ENCODE measurements at regions not wholly inside any gene's neighbourhood (a gene's known extent, or its start where the extent isn't known, plus 50 kb on each side); places are given as distances from the start of the nearest gene placed in this dataset.

DNA sequence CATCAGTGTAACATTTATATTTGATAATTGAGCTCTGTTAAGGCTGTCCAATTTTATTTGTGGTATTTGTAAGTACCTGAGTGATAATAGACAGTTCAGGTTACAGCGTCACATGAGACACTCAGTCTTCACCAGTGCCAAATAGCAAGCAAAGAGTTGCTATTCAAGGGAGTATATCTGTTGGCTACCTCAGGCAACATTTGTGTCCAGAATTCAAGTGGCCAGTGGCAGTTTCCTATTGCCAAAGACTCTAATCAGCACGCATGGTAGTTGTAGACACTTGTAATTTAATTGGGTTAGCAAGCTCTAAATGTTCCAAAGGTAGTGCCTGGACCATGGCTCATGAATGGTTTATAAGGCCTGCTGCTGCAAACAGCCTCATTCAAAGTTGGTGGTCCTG is 1524.3 kb upstream of the B3GALT2 start (continued):
- TF ChIP-seq, protein P1, sequence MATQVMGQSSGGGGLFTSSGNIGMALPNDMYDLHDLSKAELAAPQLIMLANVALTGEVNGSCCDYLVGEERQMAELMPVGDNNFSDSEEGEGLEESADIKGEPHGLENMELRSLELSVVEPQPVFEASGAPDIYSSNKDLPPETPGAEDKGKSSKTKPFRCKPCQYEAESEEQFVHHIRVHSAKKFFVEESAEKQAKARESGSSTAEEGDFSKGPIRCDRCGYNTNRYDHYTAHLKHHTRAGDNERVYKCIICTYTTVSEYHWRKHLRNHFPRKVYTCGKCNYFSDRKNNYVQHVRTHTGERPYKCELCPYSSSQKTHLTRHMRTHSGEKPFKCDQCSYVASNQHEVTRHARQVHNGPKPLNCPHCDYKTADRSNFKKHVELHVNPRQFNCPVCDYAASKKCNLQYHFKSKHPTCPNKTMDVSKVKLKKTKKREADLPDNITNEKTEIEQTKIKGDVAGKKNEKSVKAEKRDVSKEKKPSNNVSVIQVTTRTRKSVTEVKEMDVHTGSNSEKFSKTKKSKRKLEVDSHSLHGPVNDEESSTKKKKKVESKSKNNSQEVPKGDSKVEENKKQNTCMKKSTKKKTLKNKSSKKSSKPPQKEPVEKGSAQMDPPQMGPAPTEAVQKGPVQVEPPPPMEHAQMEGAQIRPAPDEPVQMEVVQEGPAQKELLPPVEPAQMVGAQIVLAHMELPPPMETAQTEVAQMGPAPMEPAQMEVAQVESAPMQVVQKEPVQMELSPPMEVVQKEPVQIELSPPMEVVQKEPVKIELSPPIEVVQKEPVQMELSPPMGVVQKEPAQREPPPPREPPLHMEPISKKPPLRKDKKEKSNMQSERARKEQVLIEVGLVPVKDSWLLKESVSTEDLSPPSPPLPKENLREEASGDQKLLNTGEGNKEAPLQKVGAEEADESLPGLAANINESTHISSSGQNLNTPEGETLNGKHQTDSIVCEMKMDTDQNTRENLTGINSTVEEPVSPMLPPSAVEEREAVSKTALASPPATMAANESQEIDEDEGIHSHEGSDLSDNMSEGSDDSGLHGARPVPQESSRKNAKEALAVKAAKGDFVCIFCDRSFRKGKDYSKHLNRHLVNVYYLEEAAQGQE (IDR thresholded peaks at IDR 0.05; ENCODE audit: low read depth) = no peak
- TF ChIP-seq FOSL1 (IDR thresholded peaks at IDR 0.05; ENCODE audit: low read depth) (no peak), SP1 (IDR thresholded peaks at IDR 0.05; ENCODE audit: low read depth) (no peak), EZH2phosphoT487 (IDR thresholded peaks at IDR 0.05; ENCODE audit: borderline replicate concordance) (no peak), SRF (IDR thresholded peaks at IDR 0.05; ENCODE audit: low read depth) (no peak)
- TF ChIP-seq, protein P2, sequence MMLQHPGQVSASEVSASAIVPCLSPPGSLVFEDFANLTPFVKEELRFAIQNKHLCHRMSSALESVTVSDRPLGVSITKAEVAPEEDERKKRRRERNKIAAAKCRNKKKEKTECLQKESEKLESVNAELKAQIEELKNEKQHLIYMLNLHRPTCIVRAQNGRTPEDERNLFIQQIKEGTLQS (IDR thresholded peaks at IDR 0.05) = no peak

DNA sequence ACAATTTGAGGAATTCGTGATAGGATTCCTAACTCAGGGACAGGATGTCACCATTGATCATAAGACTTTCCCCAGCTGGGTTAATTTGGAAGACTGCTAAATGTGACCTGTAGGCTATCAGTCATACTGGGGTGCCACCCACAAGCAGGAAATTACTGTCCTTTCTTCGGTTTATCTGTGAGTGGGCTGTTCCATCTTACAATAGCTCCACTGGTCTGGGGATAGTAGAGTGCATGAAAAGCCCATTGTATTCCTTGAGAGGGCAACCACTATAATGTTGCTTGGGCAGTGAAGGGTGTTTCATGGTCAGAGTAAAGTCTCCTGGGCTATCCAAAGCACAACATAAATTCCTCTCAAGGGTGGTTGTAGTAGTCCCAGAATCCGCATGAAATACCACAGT is 1523.0 kb upstream of the B3GALT2 start:
- BruUV-seq (replicated peaks) = no TSS peak
- no peaks in the 10 kb centered on the region for H3K9me3 ChIP-seq (ENCODE audit: control insufficient read depth in 1 of 2, insufficient read depth in 1 of 2, low read depth in 1 of 2, low read length in 2 of 2)
- DNase-seq (ENCODE audit: low read depth, low spot score) (no peak), ATAC-seq (no peak)
- intact Hi-C loops (cut with micrococcal nuclease) = no loop called here
- CTCF ChIA-PET = no interaction called here
- RAD21 ChIA-PET (ENCODE audit: low non-redundant PET in 1 of 2, low total read pairs in 2 of 2, uncharacterized antibody in 2 of 2, unreplicated experiment in 2 of 2) = no interaction called here
- POLR2A ChIA-PET = no interaction called here
- H2AFZ ChIP-seq (ENCODE audit: low read depth, low read length, poor library complexity, severe bottlenecking) = no peak overlapping the region
- H3K9ac ChIP-seq (ENCODE audit: low read length) = no peak overlapping the region
- H4K20me1 ChIP-seq (ENCODE audit: insufficient read depth) = no peaks in the 10 kb centered on the region
- no peak overlapping the region for H3K27ac ChIP-seq (ENCODE audit: low read depth, low read length)
- H3K4me1 ChIP-seq (ENCODE audit: control insufficient read depth in 1 of 2, insufficient read depth in 2 of 2, low read length in 2 of 2) = no peaks in the 10 kb centered on the region
- no peaks in the 10 kb centered on the region for H3K9me2 ChIP-seq (ENCODE audit: insufficient read depth)
- H3K27me3 ChIP-seq (ENCODE audit: insufficient read depth, low read length) = no peaks in the 10 kb centered on the region
- no peaks in the 10 kb centered on the region for H3K36me3 ChIP-seq (ENCODE audit: control insufficient read depth in 1 of 2, insufficient read depth in 2 of 2, low read length in 2 of 2)
- no peak overlapping the region for H3K4me3 ChIP-seq (replicated peaks in 1 of 2; ENCODE audit: low read depth in 1 of 2, low read length in 2 of 2)
- H3K4me2 ChIP-seq (ENCODE audit: low read length) = no peak overlapping the region
- H3K79me2 ChIP-seq (ENCODE audit: insufficient read depth, low read length) = no peaks in the 10 kb centered on the region
- TF ChIP-seq, protein P3, sequence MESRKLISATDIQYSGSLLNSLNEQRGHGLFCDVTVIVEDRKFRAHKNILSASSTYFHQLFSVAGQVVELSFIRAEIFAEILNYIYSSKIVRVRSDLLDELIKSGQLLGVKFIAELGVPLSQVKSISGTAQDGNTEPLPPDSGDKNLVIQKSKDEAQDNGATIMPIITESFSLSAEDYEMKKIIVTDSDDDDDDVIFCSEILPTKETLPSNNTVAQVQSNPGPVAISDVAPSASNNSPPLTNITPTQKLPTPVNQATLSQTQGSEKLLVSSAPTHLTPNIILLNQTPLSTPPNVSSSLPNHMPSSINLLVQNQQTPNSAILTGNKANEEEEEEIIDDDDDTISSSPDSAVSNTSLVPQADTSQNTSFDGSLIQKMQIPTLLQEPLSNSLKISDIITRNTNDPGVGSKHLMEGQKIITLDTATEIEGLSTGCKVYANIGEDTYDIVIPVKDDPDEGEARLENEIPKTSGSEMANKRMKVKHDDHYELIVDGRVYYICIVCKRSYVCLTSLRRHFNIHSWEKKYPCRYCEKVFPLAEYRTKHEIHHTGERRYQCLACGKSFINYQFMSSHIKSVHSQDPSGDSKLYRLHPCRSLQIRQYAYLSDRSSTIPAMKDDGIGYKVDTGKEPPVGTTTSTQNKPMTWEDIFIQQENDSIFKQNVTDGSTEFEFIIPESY (IDR thresholded peaks at IDR 0.05; ENCODE audit: extremely low read depth, insufficient replicate concordance, low read length) = no peak
- TF ChIP-seq EGR1 (IDR thresholded peaks at IDR 0.05; ENCODE audit: low read depth) (no peak), YY1 (IDR thresholded peaks at IDR 0.05; ENCODE audit: extremely low read depth, insufficient replicate concordance, low read depth, low read length) (no peak), CBX3 (IDR thresholded peaks at IDR 0.05; ENCODE audit: low read depth) (no peak), FOSL1 (IDR thresholded peaks at IDR 0.05; ENCODE audit: low read depth) (no peak), CEBPB (IDR thresholded peaks at IDR 0.05; ENCODE audit: low read depth) (no peak)
- TF ChIP-seq, protein P1 (IDR thresholded peaks at IDR 0.05; ENCODE audit: low read depth) = no peak
- TF ChIP-seq, protein P2 (IDR thresholded peaks at IDR 0.05) = no peak
- TF ChIP-seq, protein P4, sequence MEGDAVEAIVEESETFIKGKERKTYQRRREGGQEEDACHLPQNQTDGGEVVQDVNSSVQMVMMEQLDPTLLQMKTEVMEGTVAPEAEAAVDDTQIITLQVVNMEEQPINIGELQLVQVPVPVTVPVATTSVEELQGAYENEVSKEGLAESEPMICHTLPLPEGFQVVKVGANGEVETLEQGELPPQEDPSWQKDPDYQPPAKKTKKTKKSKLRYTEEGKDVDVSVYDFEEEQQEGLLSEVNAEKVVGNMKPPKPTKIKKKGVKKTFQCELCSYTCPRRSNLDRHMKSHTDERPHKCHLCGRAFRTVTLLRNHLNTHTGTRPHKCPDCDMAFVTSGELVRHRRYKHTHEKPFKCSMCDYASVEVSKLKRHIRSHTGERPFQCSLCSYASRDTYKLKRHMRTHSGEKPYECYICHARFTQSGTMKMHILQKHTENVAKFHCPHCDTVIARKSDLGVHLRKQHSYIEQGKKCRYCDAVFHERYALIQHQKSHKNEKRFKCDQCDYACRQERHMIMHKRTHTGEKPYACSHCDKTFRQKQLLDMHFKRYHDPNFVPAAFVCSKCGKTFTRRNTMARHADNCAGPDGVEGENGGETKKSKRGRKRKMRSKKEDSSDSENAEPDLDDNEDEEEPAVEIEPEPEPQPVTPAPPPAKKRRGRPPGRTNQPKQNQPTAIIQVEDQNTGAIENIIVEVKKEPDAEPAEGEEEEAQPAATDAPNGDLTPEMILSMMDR (IDR thresholded peaks at IDR 0.05 in 2 of 3, conservative IDR thresholded peaks at IDR 0.05 in 1 of 3; ENCODE audit: borderline replicate concordance in 1 of 3, insufficient read depth in 1 of 3, low read depth in 2 of 3, low read length in 2 of 3) = no peak

All from HCT116 (cell line).